SK-N-SH treated with all-trans-retinoic acid at 6 μM for 48 hours (cell line): ENCODE measurements at regions not wholly inside any gene's neighbourhood (a gene's known extent, or its start where the extent isn't known, plus 50 kb on each side); places are given as distances from the start of the nearest gene placed in this dataset.

Experiments used
- ATAC-seq: fragments of 200-7000 bp; cut with Tn5 transposase; 3 replicates; pipeline ENCODE4 v1.9.1; 2020; ENCODE audit warnings: mild to moderate bottlenecking, moderate library complexity
- ARNTL ChIP-seq: fragments of 450-650 bp; formaldehyde crosslinking; IDR thresholded peaks from 2 replicates; pipeline ENCODE4 v1.5.0; 2020; ENCODE audit warnings: low read depth, mild to moderate bottlenecking, moderate library complexity, borderline replicate concordance
- BACH2 ChIP-seq: fragments of 250-450 bp; sonication (Bioruptor Pico); IDR thresholded peaks from 2 replicates; pipeline ENCODE4 v1.9.0; 2021; ENCODE audit warnings: mild to moderate bottlenecking, borderline replicate concordance
- CSDC2 ChIP-seq: fragments of 250-450 bp; sonication (Bioruptor Pico); IDR thresholded peaks from 2 replicates; pipeline ENCODE4 v1.5.0; 2020; ENCODE audit warnings: mild to moderate bottlenecking, moderate library complexity
- ESRRG ChIP-seq: fragments of 250-450 bp; sonication (Bioruptor Pico); IDR thresholded peaks from 2 replicates; pipeline ENCODE4 v1.6.1; 2021; ENCODE audit warnings: mild to moderate bottlenecking
- GLIS3 ChIP-seq: fragments of 250-450 bp; sonication (Bioruptor Pico); IDR thresholded peaks from 2 replicates; pipeline ENCODE4 v1.5.0; 2020; ENCODE audit warnings: mild to moderate bottlenecking, moderate library complexity
- ISL1 ChIP-seq: fragments of 250-450 bp; sonication (Bioruptor Pico); IDR thresholded peaks from 2 replicates; pipeline ENCODE4 v2.1.2; 2022; ENCODE audit warnings: mild to moderate bottlenecking, moderate library complexity
- OSR1 ChIP-seq: fragments of 250-450 bp; sonication (Bioruptor Pico); IDR thresholded peaks from 2 replicates; pipeline ENCODE4 v1.8.0; 2022; ENCODE audit warnings: moderate library complexity, mild to moderate bottlenecking, inconsistent platforms
- RARB ChIP-seq: fragments of 250-450 bp; sonication (Bioruptor Pico); IDR thresholded peaks from 2 replicates; pipeline ENCODE4 v1.8.0; 2021; ENCODE audit warnings: mild to moderate bottlenecking, moderate library complexity
- SNAI2 ChIP-seq: fragments of 250-450 bp; sonication (Bioruptor Pico); IDR thresholded peaks from 2 replicates; pipeline ENCODE4 v1.5.0; 2020; ENCODE audit warnings: mild to moderate bottlenecking, moderate library complexity
- TCF4 ChIP-seq: fragments of 250-450 bp; sonication (Bioruptor Pico); IDR thresholded peaks from 2 replicates; pipeline ENCODE4 v1.8.0; 2021; ENCODE audit warnings: mild to moderate bottlenecking, moderate library complexity, borderline replicate concordance
- TOX ChIP-seq: fragments of 250-450 bp; sonication (Bioruptor Pico); IDR thresholded peaks from 2 replicates; pipeline ENCODE4 v1.8.0; 2021; ENCODE audit warnings: mild to moderate bottlenecking, moderate library complexity, borderline replicate concordance
- ZC3H10 ChIP-seq: fragments of 250-450 bp; sonication (Bioruptor Pico); IDR thresholded peaks from 2 replicates; pipeline ENCODE4 v1.5.1; 2021; ENCODE audit warnings: mild to moderate bottlenecking, moderate library complexity
- ZFP3 ChIP-seq: fragments of 250-450 bp; sonication (Bioruptor Pico); IDR thresholded peaks from 2 replicates; pipeline ENCODE4 v1.5.0; 2020; ENCODE audit warnings: mild to moderate bottlenecking, moderate library complexity
- ZNF565 ChIP-seq: fragments of 450-650 bp; formaldehyde crosslinking; conservative IDR thresholded peaks from 2 replicates; pipeline ENCODE4 v1.5.0; 2020; ENCODE audit warnings: low read depth, mild to moderate bottlenecking, moderate library complexity
- ZNF70 ChIP-seq: fragments of 450-650 bp; formaldehyde crosslinking; IDR thresholded peaks from 2 replicates; pipeline ENCODE4 v1.5.0; 2020; ENCODE audit warnings: mild to moderate bottlenecking, moderate library complexity
- ZNF8 ChIP-seq: fragments of 450-650 bp; formaldehyde crosslinking; IDR thresholded peaks from 2 replicates; pipeline ENCODE4 v1.5.0; 2020; ENCODE audit warnings: mild to moderate bottlenecking, moderate library complexity
- TF ChIP-seq, protein P1 (sequence below): fragments of 250-450 bp; sonication (Bioruptor Pico); IDR thresholded peaks from 2 replicates; pipeline ENCODE4 v1.8.0; 2020; ENCODE audit warnings: mild to moderate bottlenecking, moderate library complexity, borderline replicate concordance
- TF ChIP-seq, protein P2 (sequence below): fragments of 250-450 bp; sonication (Bioruptor Pico); IDR thresholded peaks from 2 replicates; pipeline ENCODE4 v1.5.0; 2020; ENCODE audit warnings: mild to moderate bottlenecking, moderate library complexity
- TF ChIP-seq, protein P3 (sequence below): fragments of 250-450 bp; sonication (Bioruptor Pico); IDR thresholded peaks from 2 replicates; pipeline ENCODE4 v1.5.1; 2021; ENCODE audit warnings: mild to moderate bottlenecking, moderate library complexity
- TF ChIP-seq, protein P4 (sequence below): fragments of 250-450 bp; sonication (Bioruptor Pico); IDR thresholded peaks from 2 replicates; pipeline ENCODE4 v1.8.0; 2021; ENCODE audit warnings: low read depth, mild to moderate bottlenecking, moderate library complexity, borderline replicate concordance
- TF ChIP-seq, protein P5 (sequence below): fragments of 250-450 bp; sonication (Bioruptor Pico); IDR thresholded peaks from 2 replicates; pipeline ENCODE4 v1.5.1; 2020; ENCODE audit warnings: low read depth, mild to moderate bottlenecking, moderate library complexity

DNA sequence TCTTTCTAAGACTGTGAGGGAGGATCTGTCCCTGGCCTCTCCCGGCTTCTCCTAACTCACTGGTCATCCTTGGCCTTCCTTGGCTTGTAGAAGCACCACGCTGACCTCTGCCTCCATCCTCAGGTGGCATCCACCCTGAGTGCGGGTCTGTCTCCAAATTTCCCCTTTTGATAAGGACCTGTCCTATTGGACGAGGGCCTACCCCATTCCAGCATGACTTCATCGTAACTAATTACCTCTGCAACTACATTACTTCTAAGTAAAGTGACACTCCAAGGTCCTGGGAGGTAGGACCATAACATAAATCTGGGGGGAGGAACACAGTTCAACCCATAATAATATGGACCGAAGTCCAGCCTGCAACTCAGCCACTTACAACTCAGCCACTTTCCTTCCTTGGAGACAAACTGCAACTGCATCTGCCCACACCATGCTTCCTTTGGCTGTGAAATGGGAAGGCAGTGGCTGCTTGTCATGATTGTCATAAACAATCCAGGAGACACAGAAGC lies 229.6 kb upstream of the DIO3 start:
- ATAC-seq: no peak
- TF ChIP-seq, protein P1, sequence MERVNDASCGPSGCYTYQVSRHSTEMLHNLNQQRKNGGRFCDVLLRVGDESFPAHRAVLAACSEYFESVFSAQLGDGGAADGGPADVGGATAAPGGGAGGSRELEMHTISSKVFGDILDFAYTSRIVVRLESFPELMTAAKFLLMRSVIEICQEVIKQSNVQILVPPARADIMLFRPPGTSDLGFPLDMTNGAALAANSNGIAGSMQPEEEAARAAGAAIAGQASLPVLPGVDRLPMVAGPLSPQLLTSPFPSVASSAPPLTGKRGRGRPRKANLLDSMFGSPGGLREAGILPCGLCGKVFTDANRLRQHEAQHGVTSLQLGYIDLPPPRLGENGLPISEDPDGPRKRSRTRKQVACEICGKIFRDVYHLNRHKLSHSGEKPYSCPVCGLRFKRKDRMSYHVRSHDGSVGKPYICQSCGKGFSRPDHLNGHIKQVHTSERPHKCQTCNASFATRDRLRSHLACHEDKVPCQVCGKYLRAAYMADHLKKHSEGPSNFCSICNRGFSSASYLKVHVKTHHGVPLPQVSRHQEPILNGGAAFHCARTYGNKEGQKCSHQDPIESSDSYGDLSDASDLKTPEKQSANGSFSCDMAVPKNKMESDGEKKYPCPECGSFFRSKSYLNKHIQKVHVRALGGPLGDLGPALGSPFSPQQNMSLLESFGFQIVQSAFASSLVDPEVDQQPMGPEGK (CRISPR knock-in tag): no peak
- TF ChIP-seq ZNF70 (CRISPR knock-in tag) (no peak), ZC3H10 (CRISPR knock-in tag) (no peak), ARNTL (CRISPR knock-in tag) (no peak)

DNA sequence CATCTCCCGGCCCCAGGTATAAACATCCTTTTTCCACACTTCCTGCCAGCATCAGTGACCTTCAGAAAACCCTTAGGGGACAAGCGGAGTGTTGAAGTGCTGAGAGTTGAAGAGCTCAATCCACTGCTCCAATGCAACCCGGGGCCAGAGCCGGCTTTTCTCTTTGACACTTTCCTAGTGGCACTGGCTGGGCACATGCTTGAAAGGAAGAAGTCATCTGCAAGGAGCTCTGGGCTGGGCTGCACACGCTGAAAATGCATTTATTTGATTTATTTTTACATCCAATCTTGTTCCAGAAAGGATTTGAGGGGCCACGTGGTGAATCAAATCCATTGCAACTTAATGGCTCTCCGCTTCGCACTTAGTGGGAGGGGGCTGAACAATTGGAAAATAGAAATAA lies 229.0 kb upstream of the DIO3 start:
- no peak for ATAC-seq
- no peak for TF ChIP-seq BACH2 (CRISPR knock-in tag)
- TF ChIP-seq ZFP3 (CRISPR knock-in tag): no peak

DNA sequence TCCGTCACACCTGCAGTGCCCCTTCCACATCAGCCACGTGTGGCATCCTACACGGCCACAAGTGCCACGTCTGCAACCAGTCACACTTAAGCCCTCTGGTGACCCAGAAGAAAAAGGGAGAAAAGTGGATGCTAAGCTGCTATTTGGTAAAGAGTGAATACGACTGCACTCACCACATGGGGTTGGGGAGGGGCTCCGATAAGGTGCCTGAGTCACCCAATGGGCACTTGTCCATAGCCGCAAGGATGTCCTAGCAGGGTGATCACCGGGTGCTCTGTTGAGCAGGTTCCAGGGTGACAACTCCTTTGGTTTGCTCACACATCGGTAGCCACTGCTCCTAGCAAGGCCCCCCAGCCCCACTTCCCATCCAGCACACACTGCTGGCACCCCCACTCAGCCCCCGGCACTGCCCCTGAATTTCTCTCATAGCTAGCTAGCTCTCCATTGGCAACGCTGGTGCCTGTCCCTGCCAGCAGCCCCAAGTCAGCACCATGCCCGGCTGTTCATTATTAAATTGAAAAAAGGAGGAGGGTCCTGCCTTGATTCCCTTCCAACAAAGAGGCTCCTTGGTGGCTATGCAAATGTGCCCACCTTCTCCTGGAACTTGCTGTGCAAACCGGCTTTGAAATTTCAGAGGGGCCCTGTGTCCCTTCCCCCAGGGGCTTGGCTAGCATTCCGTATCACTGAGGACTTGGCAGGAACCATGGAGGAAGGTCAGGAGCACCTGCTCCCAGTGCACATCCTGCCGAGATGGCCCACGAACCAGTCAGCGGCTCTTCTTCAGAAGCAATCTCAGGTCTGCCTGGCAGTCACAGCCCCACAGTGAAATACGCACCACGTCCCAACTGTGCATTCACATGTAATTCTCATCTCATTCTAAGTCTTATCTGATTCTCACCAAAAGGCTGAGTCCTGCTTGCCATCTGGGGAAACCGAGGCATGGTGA lies 227.7 kb upstream of the DIO3 start:
- ATAC-seq: no peak
- TF ChIP-seq ZNF70 (CRISPR knock-in tag) (no peak), CSDC2 (CRISPR knock-in tag) (no peak), TOX (CRISPR knock-in tag) (no peak), RARB (CRISPR knock-in tag) (no peak), ARNTL (CRISPR knock-in tag) (no peak), TCF4 (no peak), ISL1 (CRISPR knock-in tag) (no peak), GLIS3 (CRISPR knock-in tag) (no peak)
- TF ChIP-seq, protein P2, sequence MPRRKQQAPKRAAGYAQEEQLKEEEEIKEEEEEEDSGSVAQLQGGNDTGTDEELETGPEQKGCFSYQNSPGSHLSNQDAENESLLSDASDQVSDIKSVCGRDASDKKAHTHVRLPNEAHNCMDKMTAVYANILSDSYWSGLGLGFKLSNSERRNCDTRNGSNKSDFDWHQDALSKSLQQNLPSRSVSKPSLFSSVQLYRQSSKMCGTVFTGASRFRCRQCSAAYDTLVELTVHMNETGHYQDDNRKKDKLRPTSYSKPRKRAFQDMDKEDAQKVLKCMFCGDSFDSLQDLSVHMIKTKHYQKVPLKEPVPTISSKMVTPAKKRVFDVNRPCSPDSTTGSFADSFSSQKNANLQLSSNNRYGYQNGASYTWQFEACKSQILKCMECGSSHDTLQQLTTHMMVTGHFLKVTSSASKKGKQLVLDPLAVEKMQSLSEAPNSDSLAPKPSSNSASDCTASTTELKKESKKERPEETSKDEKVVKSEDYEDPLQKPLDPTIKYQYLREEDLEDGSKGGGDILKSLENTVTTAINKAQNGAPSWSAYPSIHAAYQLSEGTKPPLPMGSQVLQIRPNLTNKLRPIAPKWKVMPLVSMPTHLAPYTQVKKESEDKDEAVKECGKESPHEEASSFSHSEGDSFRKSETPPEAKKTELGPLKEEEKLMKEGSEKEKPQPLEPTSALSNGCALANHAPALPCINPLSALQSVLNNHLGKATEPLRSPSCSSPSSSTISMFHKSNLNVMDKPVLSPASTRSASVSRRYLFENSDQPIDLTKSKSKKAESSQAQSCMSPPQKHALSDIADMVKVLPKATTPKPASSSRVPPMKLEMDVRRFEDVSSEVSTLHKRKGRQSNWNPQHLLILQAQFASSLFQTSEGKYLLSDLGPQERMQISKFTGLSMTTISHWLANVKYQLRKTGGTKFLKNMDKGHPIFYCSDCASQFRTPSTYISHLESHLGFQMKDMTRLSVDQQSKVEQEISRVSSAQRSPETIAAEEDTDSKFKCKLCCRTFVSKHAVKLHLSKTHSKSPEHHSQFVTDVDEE: no peak
- TF ChIP-seq, protein P1 (CRISPR knock-in tag): no peak
- TF ChIP-seq, protein P3, sequence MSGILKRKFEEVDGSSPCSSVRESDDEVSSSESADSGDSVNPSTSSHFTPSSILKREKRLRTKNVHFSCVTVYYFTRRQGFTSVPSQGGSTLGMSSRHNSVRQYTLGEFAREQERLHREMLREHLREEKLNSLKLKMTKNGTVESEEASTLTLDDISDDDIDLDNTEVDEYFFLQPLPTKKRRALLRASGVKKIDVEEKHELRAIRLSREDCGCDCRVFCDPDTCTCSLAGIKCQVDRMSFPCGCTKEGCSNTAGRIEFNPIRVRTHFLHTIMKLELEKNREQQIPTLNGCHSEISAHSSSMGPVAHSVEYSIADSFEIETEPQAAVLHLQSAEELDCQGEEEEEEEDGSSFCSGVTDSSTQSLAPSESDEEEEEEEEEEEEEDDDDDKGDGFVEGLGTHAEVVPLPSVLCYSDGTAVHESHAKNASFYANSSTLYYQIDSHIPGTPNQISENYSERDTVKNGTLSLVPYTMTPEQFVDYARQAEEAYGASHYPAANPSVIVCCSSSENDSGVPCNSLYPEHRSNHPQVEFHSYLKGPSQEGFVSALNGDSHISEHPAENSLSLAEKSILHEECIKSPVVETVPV: no peak

DNA sequence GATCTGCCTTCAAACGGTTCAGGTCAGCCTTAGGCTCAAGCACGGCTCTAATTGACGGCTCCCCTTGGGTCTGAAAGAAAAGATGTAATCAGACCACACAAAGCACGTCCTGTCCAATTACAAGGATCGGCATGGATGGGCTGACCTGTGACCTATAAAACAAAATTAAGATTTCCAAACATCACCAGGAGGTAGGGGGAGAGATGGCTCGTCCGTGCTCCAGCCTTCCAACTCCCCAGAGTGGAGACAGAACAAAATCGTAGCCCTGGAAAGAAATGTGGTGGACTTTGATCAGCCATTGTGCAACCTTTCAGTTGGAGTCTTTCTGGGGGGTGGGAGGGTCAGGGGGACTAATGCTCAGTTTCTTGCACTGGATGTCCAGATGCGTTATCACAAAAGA lies 226.6 kb upstream of the DIO3 start:
- no peak for ATAC-seq
- TF ChIP-seq ZC3H10 (CRISPR knock-in tag) (no peak), ESRRG (no peak), ZNF8 (CRISPR knock-in tag) (no peak), TOX (CRISPR knock-in tag) (no peak), OSR1 (CRISPR knock-in tag) (no peak), SNAI2 (no peak), BACH2 (CRISPR knock-in tag) (no peak), ZNF565 (CRISPR knock-in tag) (no peak), TCF4 (no peak)
- TF ChIP-seq, protein P2: no peak
- TF ChIP-seq, protein P4, sequence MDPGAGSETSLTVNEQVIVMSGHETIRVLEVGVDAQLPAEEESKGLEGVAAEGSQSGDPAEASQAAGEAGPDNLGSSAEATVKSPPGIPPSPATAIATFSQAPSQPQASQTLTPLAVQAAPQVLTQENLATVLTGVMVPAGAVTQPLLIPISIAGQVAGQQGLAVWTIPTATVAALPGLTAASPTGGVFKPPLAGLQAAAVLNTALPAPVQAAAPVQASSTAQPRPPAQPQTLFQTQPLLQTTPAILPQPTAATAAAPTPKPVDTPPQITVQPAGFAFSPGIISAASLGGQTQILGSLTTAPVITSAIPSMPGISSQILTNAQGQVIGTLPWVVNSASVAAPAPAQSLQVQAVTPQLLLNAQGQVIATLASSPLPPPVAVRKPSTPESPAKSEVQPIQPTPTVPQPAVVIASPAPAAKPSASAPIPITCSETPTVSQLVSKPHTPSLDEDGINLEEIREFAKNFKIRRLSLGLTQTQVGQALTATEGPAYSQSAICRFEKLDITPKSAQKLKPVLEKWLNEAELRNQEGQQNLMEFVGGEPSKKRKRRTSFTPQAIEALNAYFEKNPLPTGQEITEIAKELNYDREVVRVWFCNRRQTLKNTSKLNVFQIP: no peak
- TF ChIP-seq, protein P5, sequence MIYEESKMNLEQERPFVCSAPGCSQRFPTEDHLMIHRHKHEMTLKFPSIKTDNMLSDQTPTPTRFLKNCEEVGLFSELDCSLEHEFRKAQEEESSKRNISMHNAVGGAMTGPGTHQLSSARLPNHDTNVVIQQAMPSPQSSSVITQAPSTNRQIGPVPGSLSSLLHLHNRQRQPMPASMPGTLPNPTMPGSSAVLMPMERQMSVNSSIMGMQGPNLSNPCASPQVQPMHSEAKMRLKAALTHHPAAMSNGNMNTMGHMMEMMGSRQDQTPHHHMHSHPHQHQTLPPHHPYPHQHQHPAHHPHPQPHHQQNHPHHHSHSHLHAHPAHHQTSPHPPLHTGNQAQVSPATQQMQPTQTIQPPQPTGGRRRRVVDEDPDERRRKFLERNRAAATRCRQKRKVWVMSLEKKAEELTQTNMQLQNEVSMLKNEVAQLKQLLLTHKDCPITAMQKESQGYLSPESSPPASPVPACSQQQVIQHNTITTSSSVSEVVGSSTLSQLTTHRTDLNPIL (CRISPR knock-in tag): no peak
